Fibroblast of lung (primary cell): ENCODE measurements at regions not wholly inside any gene's neighbourhood (a gene's known extent, or its start where the extent isn't known, plus 50 kb on each side); places are given as distances from the start of the nearest gene placed in this dataset.

ENCODE experiments used
- DNase-seq, 2 donors: peaks; one replicate each; pipeline versions ENCODE4 v3.0.0 to v3.0.0-alpha.2; 2010; ENCODE audit warnings: low read depth in 2 of 2
- H2AFZ ChIP-seq: 2 replicates; pipeline ENCODE4 v1.5.1; 2012; ENCODE audit warnings: low read length, control low read depth, inconsistent platforms
- H3K27ac ChIP-seq: 2 replicates; pipeline ENCODE4 v1.5.1; 2011; ENCODE audit warnings: low read length, control low read depth; ENCODE audit not compliant: insufficient read depth
- H3K27me3 ChIP-seq: 2 replicates; pipeline ENCODE4 v1.5.1; 2011; ENCODE audit warnings: mild to moderate bottlenecking, low read length; ENCODE audit not compliant: control insufficient read depth, insufficient read depth
- H3K36me3 ChIP-seq: 2 replicates; pipeline ENCODE4 v1.5.1; 2011; ENCODE audit warnings: low read length; ENCODE audit not compliant: control insufficient read depth, insufficient read depth
- H3K4me1 ChIP-seq: 2 replicates; pipeline ENCODE4 v1.5.1; 2011; ENCODE audit warnings: low read length; ENCODE audit not compliant: control insufficient read depth, insufficient read depth; ENCODE audit errors: extremely low read depth
- H3K4me2 ChIP-seq: 2 replicates; pipeline ENCODE4 v1.5.1; 2011; ENCODE audit warnings: low read length, control low read depth; ENCODE audit not compliant: insufficient read depth; ENCODE audit errors: extremely low read depth
- H3K4me3 ChIP-seq, 4 experiments: fragments of 200-600 bp in 1 of 4; sonication (generic) in 1 of 4; replicated peaks in 1 of 4; 2 replicates each; pipeline ENCODE4 v1.5.1; 2011 to 2016; ENCODE audit warnings: low read length in 4 of 4, low read depth in 3 of 4, mild to moderate bottlenecking in 3 of 4, control low read depth in 2 of 4, inconsistent platforms in 1 of 4, mixed read lengths in 1 of 4; ENCODE audit not compliant: insufficient read depth in 1 of 4; ENCODE audit errors: control extremely low read depth in 1 of 4
- H3K79me2 ChIP-seq: 2 replicates; pipeline ENCODE4 v1.5.1; 2012; ENCODE audit warnings: mild to moderate bottlenecking, low read length, inconsistent platforms; ENCODE audit not compliant: control insufficient read depth, insufficient read depth
- H3K9ac ChIP-seq: 2 replicates; pipeline ENCODE4 v1.5.1; 2011; ENCODE audit warnings: mild to moderate bottlenecking, low read length, control low read depth; ENCODE audit not compliant: insufficient read depth
- H3K9me3 ChIP-seq: 2 replicates; pipeline ENCODE4 v1.5.1; 2012; ENCODE audit warnings: low read depth, low read length; ENCODE audit not compliant: control insufficient read depth, insufficient read depth
- H4K20me1 ChIP-seq: 2 replicates; pipeline ENCODE4 v1.5.1; 2011; ENCODE audit warnings: low read length; ENCODE audit not compliant: control insufficient read depth, insufficient read depth; ENCODE audit errors: extremely low read depth
- CTCF ChIP-seq, 2 donors: IDR thresholded peaks in 1 of 2; conservative IDR thresholded peaks in 1 of 2; 1 replicate in 1 of 2; 2 replicates in 1 of 2; pipeline ENCODE4 v1.5.1; 2011 to 2012; ENCODE audit warnings: low read length in 2 of 2, control low read depth in 1 of 2, inconsistent platforms in 1 of 2, low read depth in 1 of 2, mild to moderate bottlenecking in 1 of 2
- EZH2 ChIP-seq: IDR thresholded peaks from 2 replicates; pipeline ENCODE4 v1.5.1; 2012; ENCODE audit warnings: low read length, control low read depth, mild to moderate bottlenecking; ENCODE audit errors: missing control alignments

GRCh38 chr2:71830497-71831192, 317.0 kb downstream of the CYP26B1 start:
- Histone ChIP-seq H3K4me1 (peaks cover 10% of the 10 kb centered on the region), H3K9ac (no peak overlapping the region), H2AFZ (no peak overlapping the region), H3K4me2 (no peak overlapping the region), H3K4me3 (no peak overlapping the region), H4K20me1 (no peaks in the 10 kb centered on the region), H3K9me3 (peaks cover 1% of the 10 kb centered on the region), H3K36me3 (no peaks in the 10 kb centered on the region), H3K27me3 (no peaks in the 10 kb centered on the region), H3K27ac (peak overlapping the region; percentile 53), H3K79me2 (no peaks in the 10 kb centered on the region)
- peak in 1 of 2 donors; percentile 19 for DNase-seq
- TF ChIP-seq CTCF (conservative IDR thresholded peaks at IDR 0.05 in 1 of 2, IDR thresholded peaks at IDR 0.05 in 1 of 2; ENCODE audit: low read depth in 1 of 2, low read length in 2 of 2): no peak
- no peak for TF ChIP-seq EZH2

DNA sequence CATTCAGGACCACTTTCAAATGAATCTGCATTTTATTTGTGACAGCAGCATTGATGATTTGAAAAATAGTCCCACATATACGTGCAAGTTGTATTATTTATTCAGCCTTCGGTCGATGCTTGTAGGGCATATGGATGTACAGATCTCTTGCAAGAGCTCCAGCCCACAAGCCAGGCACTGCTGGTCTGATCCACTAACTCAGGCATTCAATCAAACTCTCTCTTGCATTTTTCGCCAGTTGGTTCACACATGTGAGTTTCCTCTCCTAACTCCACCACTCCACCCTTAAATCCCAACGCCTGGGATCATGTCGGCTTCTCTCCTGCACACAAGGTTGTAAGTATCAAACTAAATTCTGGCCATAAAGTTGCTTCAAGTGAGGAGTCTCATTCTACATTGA, 318.7 kb downstream of the CYP26B1 start:
- Histone ChIP-seq H2AFZ (no peak overlapping the region), H3K4me2 (no peak overlapping the region), H3K36me3 (no peaks in the 10 kb centered on the region), H3K4me1 (peaks cover 10% of the 10 kb centered on the region), H3K79me2 (no peaks in the 10 kb centered on the region), H3K9me3 (peaks cover 1% of the 10 kb centered on the region), H3K27ac (no peak overlapping the region), H3K27me3 (no peaks in the 10 kb centered on the region), H4K20me1 (no peaks in the 10 kb centered on the region), H3K9ac (no peak overlapping the region), H3K4me3 (no peak overlapping the region)
- no peak for TF ChIP-seq CTCF (conservative IDR thresholded peaks at IDR 0.05 in 1 of 2, IDR thresholded peaks at IDR 0.05 in 1 of 2; ENCODE audit: low read depth in 1 of 2, low read length in 2 of 2)
- TF ChIP-seq EZH2: no peak
- peak in 1 of 2 donors; percentile 41 for DNase-seq

GRCh38 chr2:71827973-71828372, 319.7 kb downstream of the CYP26B1 start:
- Histone ChIP-seq H3K4me3 (no peak overlapping the region), H3K9me3 (no peaks in the 10 kb centered on the region), H3K4me1 (peaks cover 10% of the 10 kb centered on the region), H3K36me3 (no peaks in the 10 kb centered on the region), H3K27me3 (no peaks in the 10 kb centered on the region), H3K79me2 (no peaks in the 10 kb centered on the region), H3K9ac (no peak overlapping the region), H2AFZ (no peak overlapping the region), H3K27ac (no peak overlapping the region), H4K20me1 (no peaks in the 10 kb centered on the region), H3K4me2 (no peak overlapping the region)
- no peak for DNase-seq
- TF ChIP-seq EZH2 (no peak), CTCF (conservative IDR thresholded peaks at IDR 0.05 in 1 of 2, IDR thresholded peaks at IDR 0.05 in 1 of 2; ENCODE audit: low read depth in 1 of 2, low read length in 2 of 2) (no peak)
